Prostate gland (tissue), 2 donors: ENCODE measurements at regions not wholly inside any gene's neighbourhood (a gene's known extent, or its start where the extent isn't known, plus 50 kb on each side); places are given as distances from the start of the nearest gene placed in this dataset.

Source experiments
- CTCF ChIP-seq, 4 experiments: fragments of 200-600 bp in 2 of 4; fragments of 450-650 bp in 2 of 4; sonication (generic) in 2 of 4; IDR thresholded peaks; 1 replicate in 3 of 4; 2 replicates in 1 of 4; pipeline ENCODE4 v1.5.1; 2016 to 2019; ENCODE audit warnings: antibody characterized with exemption in 4 of 4, mild to moderate bottlenecking in 2 of 4, moderate library complexity in 2 of 4
- POLR2A ChIP-seq: fragments of 450-650 bp; IDR thresholded peaks from one replicate; pipeline ENCODE4 v1.6.1; 2016; ENCODE audit warnings: antibody characterized with exemption, mild to moderate bottlenecking

- TF ChIP-seq CTCF (IDR thresholded peaks at IDR 0.05) (no peak), POLR2A (no peak)
Measured at GRCh38 chr18:77573571-77573970, 323.9 kb downstream of the GALR1 start.
